Mesenchymal stem cell (in vitro differentiated cells and primary cell): ENCODE measurements at regions not wholly inside any gene's neighbourhood (a gene's known extent, or its start where the extent isn't known, plus 50 kb on each side); places are given as distances from the start of the nearest gene placed in this dataset.
A peak's percentile ranks its signal among the peaks of the same experiment; 100 is the strongest.

Source experiments
- DNase-seq: peaks from one replicate; pipeline ENCODE4 v3.0.0-alpha.2; 2013
- H2AFZ ChIP-seq: one replicate; pipeline ENCODE4 v1.6.1; 2013; ENCODE audit warnings: low read depth, mild to moderate bottlenecking, control low read depth, inconsistent platforms, low read length, moderate library complexity
- H2AK5ac ChIP-seq: 2 replicates; pipeline ENCODE4 v1.6.1; 2013; ENCODE audit warnings: low read length, moderate library complexity, mild to moderate bottlenecking, inconsistent platforms; ENCODE audit not compliant: severe bottlenecking
- H2BK120ac ChIP-seq: one replicate; pipeline ENCODE4 v1.6.1; 2013; ENCODE audit warnings: low read depth, mild to moderate bottlenecking, inconsistent platforms, low read length, moderate library complexity
- H2BK12ac ChIP-seq, 2 experiments: one replicate each; pipeline ENCODE4 v1.6.1; 2013; ENCODE audit warnings: inconsistent platforms in 2 of 2, low read length in 2 of 2, mild to moderate bottlenecking in 2 of 2, moderate library complexity in 2 of 2, control low read depth in 1 of 2
- H2BK15ac ChIP-seq: one replicate; pipeline ENCODE4 v1.6.1; 2013; ENCODE audit warnings: mild to moderate bottlenecking, low read depth, inconsistent platforms; ENCODE audit not compliant: poor library complexity, severe bottlenecking
- H2BK5ac ChIP-seq: 2 replicates; pipeline ENCODE4 v1.6.1; 2013; ENCODE audit warnings: low read depth, mild to moderate bottlenecking, low read length, control low read depth, inconsistent platforms; ENCODE audit not compliant: poor library complexity, severe bottlenecking
- H3K14ac ChIP-seq, 2 experiments: one replicate each; pipeline ENCODE4 v1.6.1; 2013; ENCODE audit warnings: inconsistent platforms in 2 of 2, low read length in 2 of 2, control low read depth in 1 of 2, mild to moderate bottlenecking in 1 of 2, moderate library complexity in 1 of 2
- H3K18ac ChIP-seq, 2 experiments: one replicate each; pipeline ENCODE4 v1.6.1; 2013; ENCODE audit warnings: inconsistent platforms in 2 of 2, low read length in 2 of 2, control low read depth in 1 of 2, low read depth in 1 of 2, mild to moderate bottlenecking in 1 of 2
- H3K23ac ChIP-seq, 2 experiments: one replicate each; pipeline ENCODE4 v1.6.1; 2013; ENCODE audit warnings: inconsistent platforms in 2 of 2, low read length in 2 of 2, mild to moderate bottlenecking in 2 of 2, moderate library complexity in 2 of 2, control low read depth in 1 of 2
- H3K27ac ChIP-seq: 2 replicates; pipeline ENCODE4 v1.5.1; 2013; ENCODE audit warnings: mild to moderate bottlenecking, moderate library complexity, low read length, control low read depth, inconsistent platforms; ENCODE audit not compliant: poor library complexity, severe bottlenecking
- H3K27me3 ChIP-seq, 2 experiments: 2 replicates each; pipeline versions ENCODE4 v1.6.1 to v1.7.0; 2013; ENCODE audit warnings: low read length in 2 of 2, mild to moderate bottlenecking in 2 of 2, moderate library complexity in 2 of 2, control low read depth in 1 of 2, inconsistent platforms in 1 of 2; ENCODE audit not compliant: control insufficient read depth in 1 of 2, insufficient read depth in 1 of 2
- H3K36me3 ChIP-seq, 2 experiments: 2 replicates each; pipeline versions ENCODE4 v1.6.1 to v1.7.0; 2013; ENCODE audit warnings: low read length in 2 of 2, control low read depth in 1 of 2, inconsistent platforms in 1 of 2, low read depth in 1 of 2, mild to moderate bottlenecking in 1 of 2; ENCODE audit not compliant: insufficient read depth in 2 of 2, control insufficient read depth in 1 of 2
- H3K4ac ChIP-seq, 2 experiments: one replicate each; pipeline ENCODE4 v1.6.1; 2013; ENCODE audit warnings: inconsistent platforms in 2 of 2, low read length in 2 of 2, mild to moderate bottlenecking in 2 of 2, moderate library complexity in 2 of 2, control low read depth in 1 of 2, low read depth in 1 of 2
- H3K4me1 ChIP-seq: 2 replicates; pipeline ENCODE4 v1.6.1; 2013; ENCODE audit warnings: low read depth, low read length, control low read depth; ENCODE audit not compliant: control insufficient read depth, insufficient read depth
- H3K4me2 ChIP-seq: 2 replicates; pipeline ENCODE4 v1.6.1; 2013; ENCODE audit warnings: low read length, mild to moderate bottlenecking, inconsistent platforms; ENCODE audit not compliant: poor library complexity, severe bottlenecking
- H3K4me3 ChIP-seq, 2 experiments: 2 replicates each; pipeline versions ENCODE4 v1.5.1 to v1.7.0; 2013; ENCODE audit warnings: low read length in 2 of 2, mild to moderate bottlenecking in 2 of 2, control low read depth in 1 of 2, low read depth in 1 of 2; ENCODE audit not compliant: insufficient read depth in 1 of 2
- H3K79me1 ChIP-seq: replicated peaks from 2 replicates; pipeline ENCODE4 v1.6.1; 2013; ENCODE audit warnings: mild to moderate bottlenecking, control low read depth, low read length, inconsistent platforms; ENCODE audit not compliant: poor library complexity, severe bottlenecking
- H3K9ac ChIP-seq: 2 replicates; pipeline ENCODE4 v1.7.0; 2013; ENCODE audit warnings: mild to moderate bottlenecking, low read length, moderate library complexity
- H3K9me3 ChIP-seq: 2 replicates; pipeline ENCODE4 v1.7.0; 2013; ENCODE audit warnings: mild to moderate bottlenecking, low read length; ENCODE audit not compliant: control insufficient read depth
- H4K8ac ChIP-seq: one replicate; pipeline ENCODE4 v1.6.1; 2013; ENCODE audit warnings: inconsistent platforms, mild to moderate bottlenecking, low read length, moderate library complexity
- H4K91ac ChIP-seq: one replicate; pipeline ENCODE4 v1.6.1; 2013; ENCODE audit warnings: mild to moderate bottlenecking, low read length, inconsistent platforms
- WGBS: methylation state at CpG from one replicate; pipeline ENCODE4 v1.1.7; 2013; ENCODE audit warnings: mixed read lengths; 5-methylcytosine and 5-hydroxymethylcytosine counted together

DNA sequence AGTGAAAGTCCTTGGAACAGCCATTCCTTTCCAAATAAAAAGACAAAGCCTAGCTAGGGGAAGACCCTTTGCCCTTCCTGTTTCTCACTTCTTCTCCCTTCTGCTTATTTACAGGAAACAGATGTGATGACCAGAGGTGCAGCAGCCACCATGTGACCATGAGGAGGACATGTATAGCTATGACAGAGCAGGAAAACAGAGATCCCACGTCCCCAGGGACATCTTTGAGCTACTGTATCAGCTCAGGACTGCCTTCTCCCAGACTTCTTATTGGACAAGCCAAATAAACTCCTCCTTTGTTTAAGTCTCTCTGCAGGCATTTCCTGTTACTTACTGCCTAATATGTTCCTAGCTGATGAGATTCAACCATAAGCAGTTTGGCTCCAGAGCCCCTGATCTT lies 133.1 kb upstream of the MLN start:
- H2AFZ ChIP-seq = no peak overlapping the region
- no peak overlapping the region for H3K4me2 ChIP-seq
- H3K79me1 ChIP-seq = no peaks in the 10 kb centered on the region
- H2BK5ac ChIP-seq = no peak overlapping the region
- H2BK15ac ChIP-seq = no peak overlapping the region
- WGBS = 50% methylated on average over 1 of the region's 1 CpG
- no peak overlapping the region for H2AK5ac ChIP-seq
- no peaks in the 10 kb centered on the region for H3K4me1 ChIP-seq
- no peak overlapping the region for H3K14ac ChIP-seq
- peak; percentile 13 for DNase-seq
- H2BK120ac ChIP-seq = no peak overlapping the region
- H3K4me3 ChIP-seq = no peak overlapping the region
- peaks cover 80 to 99% of the 10 kb centered on the region in 2 experiments for H3K27me3 ChIP-seq
- H3K36me3 ChIP-seq = no peaks in the 10 kb centered on the region
- H3K9ac ChIP-seq = no peak overlapping the region
- H4K91ac ChIP-seq = no peak overlapping the region
- no peak overlapping the region for H3K4ac ChIP-seq
- H4K8ac ChIP-seq = no peak overlapping the region
- H3K27ac ChIP-seq = no peak overlapping the region
- H3K9me3 ChIP-seq = peaks cover 17% of the 10 kb centered on the region
- H3K18ac ChIP-seq = no peak overlapping the region
- H2BK12ac ChIP-seq = no peak overlapping the region
- no peak overlapping the region for H3K23ac ChIP-seq

DNA sequence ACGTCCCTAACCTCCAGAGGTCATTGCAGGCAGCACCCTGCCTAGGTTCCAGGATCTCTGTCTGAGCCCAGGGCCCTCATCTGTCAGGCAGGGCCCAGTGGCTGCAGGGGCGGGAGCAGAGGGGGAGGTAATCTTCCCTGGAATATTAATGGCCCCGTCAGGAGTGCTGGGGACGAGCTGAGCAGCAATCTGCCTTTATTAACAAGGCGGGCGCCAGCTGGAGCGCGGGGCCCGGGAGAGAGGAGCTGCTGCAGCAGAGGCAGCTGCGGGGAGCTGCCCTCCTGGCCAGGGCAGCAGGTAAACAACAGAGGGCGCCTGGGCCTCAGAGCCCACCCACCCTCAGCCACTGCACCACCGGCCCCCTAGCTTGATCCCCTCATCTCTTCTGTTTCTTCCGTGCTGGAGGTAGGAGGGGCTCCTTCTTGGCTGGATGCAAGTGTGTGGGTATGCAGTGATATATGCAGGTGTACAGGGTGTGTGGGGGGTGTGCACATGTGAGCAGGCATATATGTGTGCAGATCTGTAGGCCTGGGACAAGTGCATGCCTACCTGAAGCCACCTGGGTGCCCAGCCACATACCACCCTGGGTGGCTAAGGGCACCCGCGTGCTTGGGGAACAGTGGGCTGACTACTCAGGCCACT lies 131.8 kb upstream of the MLN start:
- Histone ChIP-seq H3K14ac (no peak overlapping the region), H3K9ac (no peak overlapping the region), H4K8ac (no peak overlapping the region), H3K4me3 (no peak overlapping the region), H3K79me1 (no peaks in the 10 kb centered on the region), H3K36me3 (no peaks in the 10 kb centered on the region), H2BK15ac (no peak overlapping the region), H2BK5ac (no peak overlapping the region), H2AFZ (no peak overlapping the region), H3K18ac (no peak overlapping the region), H4K91ac (no peak overlapping the region), H3K23ac (no peak overlapping the region), H3K4me1 (no peaks in the 10 kb centered on the region), H2BK12ac (no peak overlapping the region), H3K9me3 (peaks cover 19% of the 10 kb centered on the region), H2AK5ac (no peak overlapping the region), H3K27ac (no peak overlapping the region), H3K4me2 (no peak overlapping the region), H3K4ac (no peak overlapping the region), H3K27me3 (peaks cover 83 to 99% of the 10 kb centered on the region in 2 experiments), H2BK120ac (no peak overlapping the region)
- 39% methylated on average over 14 of the region's 15 CpGs for WGBS
- DNase-seq = no peak

DNA sequence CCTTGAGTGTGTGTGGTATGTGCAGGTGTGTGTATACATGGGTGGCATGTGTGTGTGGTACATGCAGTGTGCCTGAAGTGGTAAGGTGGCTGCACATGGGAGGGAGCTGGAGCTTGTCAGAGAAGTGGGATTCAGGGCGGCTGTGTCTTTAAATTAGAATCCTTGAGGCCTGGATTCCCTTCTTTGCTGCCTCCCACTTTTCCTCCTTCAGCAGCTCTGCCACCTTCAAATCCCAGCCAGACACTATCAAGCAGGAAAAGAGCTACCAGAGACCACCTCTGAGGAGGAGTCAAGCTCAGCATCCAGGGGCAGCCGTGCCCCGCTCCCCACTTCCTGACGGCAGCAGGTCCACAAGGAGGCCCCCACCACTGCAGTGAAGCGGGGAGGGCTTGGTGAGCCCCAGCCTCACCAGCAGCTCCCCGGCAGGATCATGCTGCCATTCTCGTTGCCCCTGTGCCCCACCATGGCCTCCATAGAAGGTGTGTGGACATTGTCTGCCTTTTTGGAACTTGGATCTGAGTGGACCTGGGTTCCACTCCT lies 131.0 kb upstream of the MLN start:
- H3K79me1 ChIP-seq = no peaks in the 10 kb centered on the region
- H4K8ac ChIP-seq = no peak overlapping the region
- H3K4me2 ChIP-seq = no peak overlapping the region
- H2BK120ac ChIP-seq = no peak overlapping the region
- WGBS = 90% methylated on average over 7 of the region's 7 CpGs
- DNase-seq = no peak
- no peak overlapping the region for H2BK15ac ChIP-seq
- no peak overlapping the region for H3K9ac ChIP-seq
- no peak overlapping the region for H2BK5ac ChIP-seq
- no peak overlapping the region for H2AK5ac ChIP-seq
- H2BK12ac ChIP-seq = no peak overlapping the region
- H3K4ac ChIP-seq = no peak overlapping the region
- H3K27ac ChIP-seq = no peak overlapping the region
- no peak overlapping the region for H3K18ac ChIP-seq
- H3K4me3 ChIP-seq = no peak overlapping the region
- H3K9me3 ChIP-seq = peaks cover 19% of the 10 kb centered on the region
- no peaks in the 10 kb centered on the region for H3K36me3 ChIP-seq
- no peak overlapping the region for H4K91ac ChIP-seq
- H3K4me1 ChIP-seq = no peaks in the 10 kb centered on the region
- H3K23ac ChIP-seq = no peak overlapping the region
- no peak overlapping the region for H2AFZ ChIP-seq
- H3K27me3 ChIP-seq = peaks cover 78 to 93% of the 10 kb centered on the region in 2 experiments
- no peak overlapping the region for H3K14ac ChIP-seq

DNA sequence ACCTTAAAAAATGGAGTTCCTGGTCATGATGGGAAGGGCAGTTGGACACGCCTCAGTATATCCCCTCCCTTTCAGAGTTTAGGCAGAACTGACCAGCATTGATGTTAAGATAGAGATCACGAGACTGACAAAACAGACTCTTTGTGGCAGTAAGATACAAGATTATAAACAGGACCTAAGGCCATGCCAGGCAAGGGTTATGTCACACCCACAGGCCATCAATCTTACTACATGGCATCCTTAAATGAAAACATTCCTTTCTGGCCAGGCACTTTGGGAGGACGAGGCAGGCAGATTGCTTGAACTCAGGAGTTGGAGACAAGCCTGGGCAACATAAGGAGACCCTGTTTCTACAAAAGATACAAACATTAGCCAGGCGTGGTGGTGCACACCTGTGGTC lies 129.3 kb upstream of the MLN start:
- H3K23ac ChIP-seq = no peak overlapping the region
- no peaks in the 10 kb centered on the region for H3K36me3 ChIP-seq
- H2AK5ac ChIP-seq = no peak overlapping the region
- no peak overlapping the region for H3K18ac ChIP-seq
- 51% methylated on average over 4 of the region's 4 CpGs for WGBS
- no peak overlapping the region for H4K91ac ChIP-seq
- no peak for DNase-seq
- H2BK15ac ChIP-seq = no peak overlapping the region
- H3K27me3 ChIP-seq = peaks cover 70 to 77% of the 10 kb centered on the region in 2 experiments
- H2BK120ac ChIP-seq = no peak overlapping the region
- H3K27ac ChIP-seq = no peak overlapping the region
- H2BK5ac ChIP-seq = no peak overlapping the region
- H3K4me3 ChIP-seq = no peak overlapping the region
- H2BK12ac ChIP-seq = no peak overlapping the region
- H3K4me2 ChIP-seq = no peak overlapping the region
- H3K79me1 ChIP-seq = no peaks in the 10 kb centered on the region
- H3K9me3 ChIP-seq = peaks cover 16% of the 10 kb centered on the region
- H2AFZ ChIP-seq = no peak overlapping the region
- H3K4ac ChIP-seq = no peak overlapping the region
- H3K9ac ChIP-seq = no peak overlapping the region
- H4K8ac ChIP-seq = no peak overlapping the region
- no peaks in the 10 kb centered on the region for H3K4me1 ChIP-seq
- no peak overlapping the region for H3K14ac ChIP-seq
